Activated CD4-positive, alpha-beta T cell treated with anti-CD3 and anti-CD28 coated beads for 48 hours (primary cell): ENCODE measurements at regions not wholly inside any gene's neighbourhood (a gene's known extent, or its start where the extent isn't known, plus 50 kb on each side); places are given as distances from the start of the nearest gene placed in this dataset.
"Not testable (repeated sequence)": the region's sequence is repeated elsewhere in the genome, so short reads cannot be mapped to it uniquely, and the experiment has no call there.

Source experiments
- DNase-seq: peaks from one replicate; pipeline ENCODE4 v3.0.0-alpha.2; 2020

DNA sequence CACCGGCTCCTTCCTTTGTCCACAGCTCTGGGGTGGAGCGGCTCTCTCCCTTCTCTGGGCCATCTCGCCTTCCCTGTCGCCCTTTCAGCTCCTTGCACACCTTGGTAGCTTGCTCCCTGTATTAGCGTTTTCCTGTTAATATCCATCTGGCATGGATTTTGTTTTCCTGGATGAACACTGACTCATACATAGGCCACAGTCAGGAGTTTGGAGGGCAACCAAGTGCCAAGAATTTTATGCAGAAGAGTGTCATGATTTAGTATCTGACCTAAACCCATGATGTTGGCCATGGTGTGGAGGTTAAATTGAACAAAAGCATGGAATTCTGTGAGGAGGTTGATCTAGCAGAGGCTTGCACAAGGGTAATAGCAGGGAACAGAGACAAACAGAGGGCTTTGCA, 180.9 kb downstream of the AIPL1 start:
- DNase-seq = no peak

GRCh38 chr17:6251640-6252039, 181.5 kb downstream of the WSCD1 start:
- DNase-seq = not testable (repeated sequence)

GRCh38 chr17:6249732-6250131, 179.6 kb downstream of the WSCD1 start:
- no peak for DNase-seq

GRCh38 chr17:6248061-6248460, 177.9 kb downstream of the WSCD1 start:
- no peak for DNase-seq

DNA sequence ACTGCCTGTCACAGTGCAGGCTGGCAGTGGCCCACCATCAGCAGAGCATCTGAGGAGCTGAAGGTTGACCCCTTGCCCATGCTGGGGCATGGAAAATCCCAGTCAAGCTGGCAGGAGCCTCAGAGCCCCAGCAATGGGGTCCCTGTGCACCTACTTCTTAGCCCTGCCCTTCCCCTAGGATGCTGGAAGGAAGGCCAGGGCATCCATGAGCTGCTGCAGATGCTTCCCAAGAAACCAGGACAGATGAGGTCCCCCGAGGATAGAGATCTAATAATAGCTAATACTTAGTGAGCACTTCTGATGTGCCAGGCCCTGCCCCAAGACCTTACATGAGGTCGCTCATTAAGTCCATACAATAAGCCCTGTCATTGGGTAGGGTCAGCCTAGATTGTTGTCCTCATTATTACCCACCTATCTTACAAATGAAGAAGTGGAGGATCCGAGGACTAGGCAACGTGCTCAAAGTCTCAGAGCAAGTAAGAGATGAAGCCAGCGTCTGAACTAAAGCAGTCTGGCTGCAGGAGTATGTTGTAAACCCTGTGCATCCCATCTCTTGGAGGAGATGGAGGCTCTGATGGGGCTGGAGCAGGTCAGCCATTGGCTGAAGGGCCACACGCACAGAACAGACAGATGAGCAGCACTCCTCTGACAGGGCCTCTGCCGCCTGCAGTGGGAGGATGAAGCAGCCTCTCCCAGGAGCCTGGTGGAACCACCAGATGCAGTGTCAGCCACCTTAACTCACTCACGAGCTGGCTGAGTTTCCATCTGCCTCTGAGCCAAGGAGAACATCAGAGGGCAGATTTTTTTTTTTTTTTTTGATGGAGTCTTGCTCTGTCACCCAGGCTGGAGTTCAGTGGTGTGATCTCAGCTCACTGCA, 175.4 kb downstream of the WSCD1 start:
- no peak for DNase-seq

GRCh38 chr17:6244796-6245195, 174.6 kb downstream of the WSCD1 start:
- DNase-seq = no peak

- no peak for DNase-seq
Measured at GRCh38 chr17:6244253-6244652, 174.1 kb downstream of the WSCD1 start.

DNA sequence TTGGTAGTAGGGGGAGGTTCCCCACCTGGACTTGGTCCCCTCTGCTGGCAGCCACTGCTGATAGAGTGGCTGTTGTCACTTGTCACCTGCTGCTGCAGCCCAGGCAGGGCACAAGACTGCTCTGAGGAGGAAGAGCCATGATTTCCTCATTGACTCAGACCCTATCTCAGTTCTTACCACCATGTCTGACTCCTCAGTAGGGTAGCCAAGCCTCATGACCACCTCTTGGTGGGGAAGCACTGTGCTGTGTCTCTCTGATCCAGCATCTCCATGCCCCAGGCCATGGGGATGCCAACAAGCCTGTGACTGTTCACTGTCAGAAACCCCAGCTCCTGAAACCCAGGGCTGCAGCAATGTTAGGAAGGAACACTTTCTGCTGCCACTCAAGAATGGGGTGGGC, 173.0 kb downstream of the WSCD1 start:
- DNase-seq = no peak

GRCh38 chr17:6241996-6242395, 171.8 kb downstream of the WSCD1 start:
- DNase-seq = no peak

DNA sequence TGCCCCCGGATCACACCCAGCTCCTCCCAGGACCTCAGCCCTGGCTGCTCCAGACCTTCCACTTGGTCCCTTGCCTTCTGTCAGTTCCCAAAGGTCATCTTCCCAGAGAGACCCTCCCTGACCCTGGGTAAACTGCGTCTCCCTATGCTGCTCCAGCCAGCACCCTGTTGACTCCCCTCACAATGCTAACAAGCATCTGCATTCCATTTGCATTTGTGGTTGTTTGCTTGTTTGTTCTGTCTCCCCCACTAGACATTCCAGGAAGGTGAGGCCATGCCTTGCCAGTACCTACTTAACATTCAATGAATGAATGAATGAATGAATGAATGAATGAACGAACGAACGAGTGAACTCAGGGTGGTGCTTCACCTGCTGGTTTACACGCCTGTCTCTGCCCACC, 171.2 kb downstream of the WSCD1 start:
- no peak for DNase-seq

DNA sequence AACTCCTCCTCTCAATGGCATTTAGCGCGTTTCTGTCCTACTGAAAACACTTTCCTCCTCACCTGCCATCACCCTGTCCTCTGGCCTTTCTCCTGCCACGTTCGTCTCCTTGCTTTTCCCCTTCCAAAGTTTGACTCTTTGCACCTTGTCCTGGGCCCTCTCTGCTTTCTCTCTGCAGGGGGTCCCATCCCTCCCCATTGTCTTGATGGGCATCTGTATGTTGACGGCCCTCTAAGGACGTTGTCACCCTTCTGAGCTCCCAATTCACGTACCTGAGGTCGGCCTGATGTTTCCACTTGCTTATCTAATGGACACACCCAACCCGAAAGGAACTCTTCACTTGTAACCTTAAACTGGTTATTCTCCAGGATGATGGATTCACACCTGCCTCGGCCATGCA, 170.4 kb downstream of the WSCD1 start:
- no peak for DNase-seq

GRCh38 chr17:6240001-6240400, 169.8 kb downstream of the WSCD1 start:
- DNase-seq = no peak

GRCh38 chr17:6239241-6239798, 169.1 kb downstream of the WSCD1 start:
- DNase-seq = no peak

- DNase-seq = no peak
Measured at GRCh38 chr17:6233856-6234255, 163.7 kb downstream of the WSCD1 start.

GRCh38 chr17:6233339-6233738, 163.2 kb downstream of the WSCD1 start:
- DNase-seq = no peak

GRCh38 chr17:6232732-6233101, 162.5 kb downstream of the WSCD1 start:
- no peak for DNase-seq

DNA sequence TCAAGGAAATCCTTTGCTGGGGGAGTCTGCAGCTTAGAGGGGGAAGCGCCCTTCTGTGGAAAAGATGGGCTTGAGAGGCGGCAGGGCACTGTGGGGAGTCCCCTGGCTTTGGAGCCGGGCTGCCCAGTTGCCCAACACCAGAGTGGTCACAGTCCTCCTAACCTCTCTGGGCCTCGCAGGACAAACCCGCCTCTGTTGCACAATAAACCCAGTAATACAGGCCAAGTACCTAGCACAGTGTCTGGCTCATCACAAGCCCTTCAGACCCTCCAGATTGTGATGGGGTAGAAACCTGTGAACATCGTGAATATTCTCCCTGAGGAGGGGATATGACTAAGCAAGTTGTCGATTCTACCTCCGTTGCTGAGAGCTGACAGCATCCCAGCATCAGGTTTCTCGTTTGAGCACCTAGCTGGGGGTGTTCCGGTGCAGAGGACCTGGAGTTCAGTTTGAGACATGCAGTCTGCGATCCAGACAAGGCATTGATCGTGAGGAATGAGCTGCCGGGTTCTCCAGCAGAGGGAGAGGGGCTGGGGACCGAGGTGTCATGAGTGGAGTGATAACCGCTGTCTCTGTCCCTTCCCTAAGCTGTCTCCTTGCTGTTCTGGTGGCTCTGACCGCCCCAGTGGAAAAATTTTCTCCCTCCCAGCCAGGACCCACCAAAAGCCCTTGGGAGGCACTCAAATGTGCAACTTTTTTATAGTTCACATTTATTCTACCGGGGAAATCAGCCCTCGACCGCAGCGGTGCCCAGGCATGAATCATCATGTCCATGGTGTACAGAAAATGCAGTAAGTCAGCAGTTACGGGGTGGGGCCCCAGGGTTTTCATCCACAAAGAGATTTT, 161.9 kb downstream of the WSCD1 start:
- DNase-seq = no peak

GRCh38 chr17:6231465-6231864, 161.3 kb downstream of the WSCD1 start:
- no peak for DNase-seq

- DNase-seq = no peak
Measured at GRCh38 chr17:6218333-6218732, 148.2 kb downstream of the WSCD1 start.

DNA sequence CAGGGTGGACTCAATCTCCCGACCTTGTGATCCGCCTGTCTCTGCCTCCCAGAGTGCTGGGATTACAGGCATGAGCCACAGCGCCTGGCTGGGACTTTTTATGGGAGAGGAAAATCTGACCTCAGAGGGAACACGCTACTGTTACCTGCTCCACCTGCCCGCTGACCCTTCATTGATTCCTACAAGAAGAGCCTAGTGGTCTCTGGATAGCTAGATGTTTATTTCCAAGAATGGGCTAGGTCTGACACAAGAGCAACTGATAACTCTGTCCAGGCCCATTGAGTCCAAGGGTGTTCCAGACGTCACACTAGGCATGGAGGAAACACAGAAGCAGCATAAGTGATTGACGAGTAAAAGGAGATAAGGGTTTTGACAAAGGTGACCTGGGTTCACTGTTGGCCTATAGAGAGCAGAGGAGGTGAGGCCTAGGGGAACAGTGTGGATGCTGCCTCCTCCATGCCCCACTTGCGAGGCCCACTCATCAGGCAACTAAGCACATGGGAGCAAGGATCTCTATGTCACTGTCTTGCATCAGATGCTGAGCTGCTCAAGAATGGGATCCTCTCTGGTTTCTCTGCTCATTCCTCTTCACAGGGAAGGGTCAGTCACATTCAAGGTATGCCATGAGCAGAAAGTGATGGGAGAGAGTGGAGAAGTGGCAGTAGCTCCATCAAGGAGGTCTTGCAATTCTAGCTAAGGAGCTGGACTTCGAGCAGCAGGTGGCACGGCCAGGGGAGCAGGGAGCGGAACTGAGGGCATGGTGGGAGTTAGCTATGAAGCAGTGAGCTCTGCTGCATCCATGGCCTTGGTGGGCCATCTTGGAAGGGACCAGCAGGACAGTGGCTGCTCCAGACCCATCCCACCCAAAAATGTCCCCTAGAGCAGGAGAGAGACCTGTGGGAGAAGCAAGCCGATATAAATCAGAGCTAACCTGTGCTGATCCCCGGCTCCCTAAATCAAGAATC, 145.2 kb downstream of the WSCD1 start:
- no peak for DNase-seq

DNA sequence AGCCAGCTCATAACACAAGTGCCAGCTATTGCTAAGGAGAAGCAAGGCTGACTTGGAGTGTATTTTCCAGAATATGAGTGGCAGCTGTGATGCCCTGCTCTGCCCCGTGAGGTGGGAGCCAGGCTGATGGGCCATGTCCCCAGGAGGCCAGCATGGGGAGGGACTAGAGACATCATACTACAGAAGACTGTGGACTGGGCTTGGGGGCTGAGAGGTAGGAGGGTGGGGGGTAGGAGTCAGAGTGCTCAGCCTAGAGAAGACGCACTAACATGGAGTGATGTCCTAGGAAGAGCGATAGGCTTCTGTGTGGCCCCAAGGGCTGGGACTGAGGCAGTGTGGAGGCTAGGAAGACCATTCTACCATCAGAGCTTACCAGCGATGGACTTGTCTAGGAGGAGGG, 143.7 kb downstream of the WSCD1 start:
- DNase-seq = no peak

DNA sequence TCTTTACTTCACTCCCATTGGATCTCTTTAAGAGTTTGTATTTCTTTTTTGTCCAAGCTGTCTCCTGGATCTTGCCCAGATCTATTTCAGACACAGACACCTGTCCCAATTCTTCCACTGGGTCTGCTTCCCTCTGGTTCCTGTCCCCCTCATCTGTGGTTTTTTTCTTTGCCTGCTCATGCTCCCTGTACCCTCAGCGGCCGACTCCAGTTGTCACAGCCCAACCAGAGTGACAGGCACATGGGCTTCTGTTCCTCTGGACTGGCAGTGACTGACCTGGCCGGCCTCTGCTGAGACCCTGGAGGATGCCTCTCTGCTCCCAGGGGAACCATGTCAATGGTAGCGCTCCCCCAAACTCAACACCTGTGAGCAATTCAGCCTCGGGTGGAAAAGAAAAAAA, 142.6 kb downstream of the WSCD1 start:
- DNase-seq = no peak

- no peak for DNase-seq
Measured at GRCh38 chr17:6209829-6210228, 139.7 kb downstream of the WSCD1 start.
